ENCODE measurements at regions not wholly inside any gene's neighbourhood (a gene's known extent, or its start where the extent isn't known, plus 50 kb on each side); places are given as distances from the start of the nearest gene placed in this dataset.

DNA sequence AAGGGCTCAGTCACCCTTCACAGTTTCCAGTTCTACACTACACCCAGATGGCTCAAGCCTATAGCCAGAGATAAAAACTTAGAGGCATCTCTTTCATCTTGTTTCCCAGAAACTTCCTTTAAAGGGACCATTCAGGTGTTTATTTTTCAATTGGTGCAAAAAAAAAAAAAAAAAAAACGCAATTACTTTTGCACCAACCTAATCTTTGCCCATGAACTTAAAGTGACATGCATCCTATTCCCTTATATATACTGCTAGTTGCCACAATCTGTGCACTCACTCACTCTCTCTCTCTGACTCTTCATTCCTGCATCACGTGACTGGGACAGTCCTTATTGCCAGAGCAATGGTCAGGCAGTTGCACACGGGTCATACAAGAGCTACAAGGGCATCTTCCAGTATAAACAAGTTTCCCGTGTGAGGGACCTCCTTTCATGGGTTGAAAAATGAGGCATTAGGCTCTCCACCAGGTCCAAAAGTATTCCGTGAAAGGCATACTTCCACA is 789.4 kb downstream of the EPHA4 start:
- DNase-seq (ENCODE audit: low read depth) = no peak
- TF ChIP-seq, protein P1, sequence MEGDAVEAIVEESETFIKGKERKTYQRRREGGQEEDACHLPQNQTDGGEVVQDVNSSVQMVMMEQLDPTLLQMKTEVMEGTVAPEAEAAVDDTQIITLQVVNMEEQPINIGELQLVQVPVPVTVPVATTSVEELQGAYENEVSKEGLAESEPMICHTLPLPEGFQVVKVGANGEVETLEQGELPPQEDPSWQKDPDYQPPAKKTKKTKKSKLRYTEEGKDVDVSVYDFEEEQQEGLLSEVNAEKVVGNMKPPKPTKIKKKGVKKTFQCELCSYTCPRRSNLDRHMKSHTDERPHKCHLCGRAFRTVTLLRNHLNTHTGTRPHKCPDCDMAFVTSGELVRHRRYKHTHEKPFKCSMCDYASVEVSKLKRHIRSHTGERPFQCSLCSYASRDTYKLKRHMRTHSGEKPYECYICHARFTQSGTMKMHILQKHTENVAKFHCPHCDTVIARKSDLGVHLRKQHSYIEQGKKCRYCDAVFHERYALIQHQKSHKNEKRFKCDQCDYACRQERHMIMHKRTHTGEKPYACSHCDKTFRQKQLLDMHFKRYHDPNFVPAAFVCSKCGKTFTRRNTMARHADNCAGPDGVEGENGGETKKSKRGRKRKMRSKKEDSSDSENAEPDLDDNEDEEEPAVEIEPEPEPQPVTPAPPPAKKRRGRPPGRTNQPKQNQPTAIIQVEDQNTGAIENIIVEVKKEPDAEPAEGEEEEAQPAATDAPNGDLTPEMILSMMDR (IDR thresholded peaks at IDR 0.05; ENCODE audit: control insufficient read depth, extremely low read depth, insufficient read depth) = no peak

DNA sequence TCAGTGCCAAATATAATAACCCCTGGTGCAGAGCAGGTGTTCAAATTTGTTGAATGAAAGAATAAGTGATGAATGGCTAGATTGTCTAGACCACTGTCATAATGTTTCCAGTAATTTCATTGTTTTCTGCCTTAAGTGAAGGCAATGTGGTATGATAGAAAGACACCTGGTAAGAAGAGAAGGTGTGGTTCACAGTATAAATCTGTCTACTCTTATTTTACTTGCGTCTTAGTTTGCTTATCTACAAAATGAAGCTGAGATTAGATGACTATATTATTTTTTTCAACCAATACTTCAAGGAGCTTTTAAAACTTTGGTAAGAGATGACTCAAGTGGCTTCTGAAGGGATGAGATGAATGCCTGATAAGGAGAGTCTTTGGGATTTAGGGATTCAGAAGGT is 788.4 kb downstream of the EPHA4 start:
- TF ChIP-seq, protein P1 (IDR thresholded peaks at IDR 0.05; ENCODE audit: control insufficient read depth, extremely low read depth, insufficient read depth) = no peak

More for the DNA sequence above, 789.4 kb downstream of the EPHA4 start:
- H3K4me3 ChIP-seq (ENCODE audit: low read depth, low read length) = no peak overlapping the region

DNA sequence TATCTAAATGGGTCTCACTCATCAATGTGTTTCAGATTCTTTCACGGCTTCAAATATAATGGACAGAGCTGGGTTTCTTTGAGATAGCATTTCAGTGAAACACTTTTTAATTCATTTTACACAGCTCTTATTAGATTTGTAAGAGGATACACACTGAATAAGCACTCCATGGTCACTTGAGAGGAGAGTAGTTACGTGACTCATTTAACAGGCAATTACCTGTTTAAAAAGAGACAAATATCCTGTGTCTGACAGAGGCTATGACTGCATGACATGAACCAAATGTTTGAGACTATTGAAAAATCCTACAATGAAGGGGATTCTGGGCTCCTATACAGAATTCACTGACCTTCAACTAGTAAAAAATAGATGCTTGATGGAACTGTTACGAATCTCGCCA is 786.9 kb downstream of the EPHA4 start:
- no peak for DNase-seq (ENCODE audit: low read depth)
- H3K4me3 ChIP-seq (ENCODE audit: low read depth, low read length) = no peak overlapping the region
- TF ChIP-seq, protein P1 (IDR thresholded peaks at IDR 0.05; ENCODE audit: control insufficient read depth, extremely low read depth, insufficient read depth) = no peak

More for the DNA sequence above, 788.4 kb downstream of the EPHA4 start:
- no peak for DNase-seq (ENCODE audit: low read depth)
- H3K4me3 ChIP-seq (ENCODE audit: low read depth, low read length) = no peak overlapping the region

DNA sequence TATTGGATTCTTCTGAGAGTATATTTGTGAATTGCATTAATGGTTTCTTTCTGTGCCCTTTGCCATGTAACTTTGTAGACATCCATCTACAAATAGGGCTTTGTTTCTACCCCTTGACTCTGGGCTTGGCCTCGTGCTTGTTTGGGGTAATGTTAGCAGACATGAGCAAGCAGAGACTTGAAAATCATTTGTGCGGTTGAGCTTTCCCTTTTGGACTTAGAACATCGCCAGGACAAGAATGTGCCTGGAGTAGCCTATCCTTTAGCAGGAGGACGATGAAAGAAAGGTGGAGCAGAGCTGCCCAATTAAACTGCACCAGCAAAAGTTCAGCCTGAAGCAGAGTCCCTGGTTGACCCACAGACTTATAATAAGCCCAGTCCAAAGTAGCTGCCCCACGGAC is 785.9 kb downstream of the EPHA4 start:
- TF ChIP-seq, protein P1 (IDR thresholded peaks at IDR 0.05; ENCODE audit: control insufficient read depth, extremely low read depth, insufficient read depth) = no peak
- DNase-seq (ENCODE audit: low read depth) = no peak
- no peak overlapping the region for H3K4me3 ChIP-seq (ENCODE audit: low read depth, low read length)

DNA sequence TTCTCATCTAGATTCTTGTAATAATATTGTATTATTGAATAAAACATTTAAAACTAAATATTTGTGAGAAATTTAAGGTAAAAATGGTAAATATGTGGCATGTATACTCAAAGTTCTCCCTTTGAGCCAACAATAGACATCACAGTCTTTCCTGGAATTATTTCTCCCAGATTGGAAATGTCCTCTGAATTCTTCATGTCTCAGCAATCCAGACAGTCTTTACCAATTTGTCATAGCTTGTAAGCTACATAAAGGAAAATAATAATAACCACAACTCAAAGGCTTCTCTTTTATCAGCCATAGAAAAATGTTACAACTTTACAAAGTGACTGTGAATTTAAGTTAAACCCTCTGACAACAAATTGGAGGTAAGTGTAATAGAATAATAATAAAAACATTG is 784.9 kb downstream of the EPHA4 start:
- TF ChIP-seq, protein P1 (IDR thresholded peaks at IDR 0.05; ENCODE audit: control insufficient read depth, extremely low read depth, insufficient read depth) = no peak
- DNase-seq (ENCODE audit: low read depth) = no peak
- no peak overlapping the region for H3K4me3 ChIP-seq (ENCODE audit: low read depth, low read length)

DNA sequence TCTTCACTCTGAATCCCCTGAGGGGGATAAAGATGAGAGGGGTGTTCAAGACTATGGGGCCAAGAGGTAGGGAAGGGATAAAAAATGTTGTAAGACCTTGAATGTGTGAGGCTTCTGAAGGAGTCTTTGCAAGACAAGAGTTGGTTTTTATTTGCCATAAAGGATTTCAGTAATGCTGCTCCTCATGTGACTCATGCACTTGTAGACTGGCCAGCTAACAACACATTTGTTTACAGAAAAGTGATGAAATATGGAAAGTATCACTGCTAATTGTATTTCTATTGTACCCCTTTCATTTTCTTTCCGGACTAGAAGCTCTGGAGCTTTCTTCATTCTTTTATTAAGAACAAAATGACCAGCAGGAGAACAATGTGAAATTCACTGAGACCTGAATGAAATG is 782.1 kb downstream of the EPHA4 start:
- TF ChIP-seq, protein P1 (IDR thresholded peaks at IDR 0.05; ENCODE audit: control insufficient read depth, extremely low read depth, insufficient read depth) = no peak
- DNase-seq (ENCODE audit: low read depth) = no peak

DNA sequence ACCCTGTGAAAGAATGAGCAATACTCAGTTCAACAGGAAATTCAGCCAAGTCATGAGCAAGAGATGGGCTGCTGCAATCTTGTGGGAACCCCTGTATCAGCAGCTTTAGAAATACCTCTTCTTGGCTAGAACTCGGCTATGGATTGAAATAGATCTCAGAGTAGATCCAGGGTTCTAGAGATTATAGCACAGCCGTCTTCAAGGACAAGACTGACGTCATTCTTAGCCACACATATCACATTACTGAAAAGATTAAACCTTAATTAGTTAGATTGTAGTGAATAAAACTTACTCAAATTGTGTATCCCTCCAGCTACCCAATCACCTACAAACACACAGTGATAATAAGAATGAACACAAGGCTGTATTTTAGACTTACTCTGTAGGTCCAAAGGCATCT is 776.4 kb downstream of the EPHA4 start:
- H3K4me3 ChIP-seq (ENCODE audit: low read depth, low read length) = no peak overlapping the region
- TF ChIP-seq, protein P1 (IDR thresholded peaks at IDR 0.05; ENCODE audit: control insufficient read depth, extremely low read depth, insufficient read depth) = no peak
- DNase-seq (ENCODE audit: low read depth) = no peak

More for the DNA sequence above, 782.1 kb downstream of the EPHA4 start:
- H3K4me3 ChIP-seq (ENCODE audit: low read depth, low read length) = no peak overlapping the region

All from LNCaP clone FGC (cell line).